Stimulated activated CD4-positive, alpha-beta T cell treated with anti-CD3 and anti-CD28 coated beads, Interleukin-15, amount 100 ng/mL, for 1 hour (primary cell): ENCODE measurements at regions not wholly inside any gene's neighbourhood (a gene's known extent, or its start where the extent isn't known, plus 50 kb on each side); places are given as distances from the start of the nearest gene placed in this dataset.
"Not testable (repeated sequence)": the region's sequence is repeated elsewhere in the genome, so short reads cannot be mapped to it uniquely, and the experiment has no call there.

Source experiments
- DNase-seq, 2 donors: peaks; one replicate each; pipeline ENCODE4 v3.0.0-alpha.2; 2020; ENCODE audit warnings: low read depth in 1 of 2, low spot score in 1 of 2

- no peak for DNase-seq
Measured at GRCh38 chr13:70534466-70534865, 426.2 kb upstream of the KLHL1 start.

GRCh38 chr13:70529652-70530051 lies 421.4 kb upstream of the KLHL1 start:
- no peak for DNase-seq

- no peak for DNase-seq
Measured at GRCh38 chr13:70527599-70527998, 419.3 kb upstream of the KLHL1 start.

DNA sequence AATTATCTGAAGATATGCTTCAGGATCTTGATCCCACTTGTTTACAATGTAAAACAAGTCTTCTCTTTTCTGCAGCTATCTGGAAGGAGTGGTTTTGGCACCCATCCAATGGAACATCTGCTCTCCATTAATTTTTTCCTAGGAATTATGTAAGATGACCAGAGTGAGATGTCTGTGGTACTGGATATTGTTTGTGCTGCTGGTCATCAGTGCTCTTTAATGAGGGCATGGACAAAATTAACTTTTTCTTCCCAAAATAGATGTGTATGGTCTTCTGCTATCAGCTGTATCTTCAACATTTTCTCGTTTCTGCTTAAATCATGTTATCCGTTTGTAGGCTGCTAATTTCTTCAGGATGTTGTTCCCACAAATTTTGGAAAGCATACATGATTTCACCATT lies 415.4 kb upstream of the KLHL1 start:
- no peak for DNase-seq

- DNase-seq, result no peak
Measured at GRCh38 chr13:70520275-70521036, 412.2 kb upstream of the KLHL1 start.

- DNase-seq, result no peak
Measured at GRCh38 chr13:70518081-70518480, 409.8 kb upstream of the KLHL1 start.

DNA sequence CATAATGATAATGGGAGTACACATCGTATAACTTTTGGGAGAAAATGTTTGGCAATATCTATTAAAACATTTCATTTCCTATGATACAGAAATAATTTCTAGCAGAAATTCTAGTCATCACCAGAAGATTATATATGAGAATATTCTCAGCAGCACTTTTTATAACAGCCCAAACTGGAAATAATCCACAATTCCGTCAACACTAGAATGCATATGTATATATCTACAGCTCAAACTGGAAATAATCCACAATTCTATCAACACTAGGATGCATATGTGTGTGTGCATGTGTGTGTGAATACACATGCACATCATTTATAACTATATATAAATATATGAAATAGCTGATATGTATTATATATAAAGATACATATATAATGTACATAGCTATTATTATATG lies 408.0 kb upstream of the KLHL1 start:
- DNase-seq, result no peak

GRCh38 chr13:70511861-70512417 lies 403.7 kb upstream of the KLHL1 start:
- not testable (repeated sequence) for DNase-seq

- DNase-seq, result no peak
Measured at GRCh38 chr13:70505809-70506208, 397.6 kb upstream of the KLHL1 start.

GRCh38 chr13:70502944-70503343 lies 394.7 kb upstream of the KLHL1 start:
- DNase-seq, result no peak

DNA sequence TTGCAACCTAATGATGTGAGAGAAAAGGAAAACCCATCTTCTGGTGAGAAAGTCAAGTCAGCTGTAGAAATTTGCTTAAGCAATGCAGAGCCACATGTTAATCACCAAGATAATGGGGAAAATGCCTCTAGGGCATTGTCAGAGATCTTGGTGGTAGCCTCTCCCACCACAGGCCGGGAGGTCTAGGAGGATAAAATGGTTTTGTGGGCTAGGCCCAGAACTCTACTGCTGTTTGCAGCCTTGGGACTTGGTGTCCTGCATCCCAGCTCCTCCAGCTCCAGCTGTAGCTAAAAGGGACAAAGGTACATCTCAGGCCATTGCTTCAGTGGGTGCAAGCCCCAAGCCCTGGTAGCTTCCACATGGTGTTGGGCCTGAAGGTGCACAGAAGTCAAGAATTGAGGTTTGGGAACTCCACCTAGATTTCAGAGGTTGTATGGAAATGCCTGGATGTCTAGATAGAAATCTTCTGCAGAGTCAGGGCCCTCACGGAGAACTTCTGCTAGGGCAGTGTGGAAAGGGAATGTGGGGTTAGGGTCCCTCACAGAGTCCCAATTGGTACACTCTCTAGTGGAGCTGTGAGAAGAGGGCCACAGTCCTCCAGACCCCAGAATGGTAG lies 382.2 kb upstream of the KLHL1 start:
- no peak for DNase-seq

DNA sequence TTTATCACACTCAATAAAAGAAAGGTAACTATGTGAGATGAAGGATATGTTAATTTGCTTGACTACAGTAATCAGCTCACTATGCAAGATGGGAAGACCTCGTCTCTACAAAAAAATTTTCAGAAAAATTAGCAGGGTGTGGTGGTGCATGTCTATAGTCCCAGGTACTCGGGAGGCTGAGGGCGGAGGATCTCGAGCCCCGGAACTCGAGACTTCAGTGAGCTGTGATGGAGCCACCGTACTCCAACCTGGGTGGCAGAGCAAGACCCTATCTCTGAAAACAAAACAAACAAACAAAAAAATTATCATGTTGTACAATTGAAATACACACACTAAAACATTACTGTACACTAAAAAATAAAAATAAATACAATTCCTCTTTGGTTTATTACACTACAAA lies 376.7 kb upstream of the KLHL1 start:
- no peak for DNase-seq

- DNase-seq, result no peak
Measured at GRCh38 chr13:70483599-70484276, 375.5 kb upstream of the KLHL1 start.

DNA sequence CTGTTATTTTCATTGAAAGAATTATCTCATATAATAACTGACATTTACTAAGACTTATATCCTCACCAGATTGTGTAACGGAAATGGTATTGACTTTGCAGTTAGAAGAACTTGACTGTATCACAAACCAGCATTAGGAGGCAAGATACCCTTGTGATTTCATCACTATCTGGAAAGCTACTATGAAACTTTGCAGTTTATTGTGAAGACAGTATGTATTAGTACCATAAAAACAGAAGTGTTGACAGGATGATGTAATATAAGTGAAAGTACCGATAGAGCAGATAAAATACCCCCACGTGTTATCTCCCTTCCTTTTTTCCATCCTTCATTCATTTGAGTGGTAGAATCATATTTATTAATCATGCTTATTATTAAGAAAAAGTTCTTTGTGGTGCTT lies 365.7 kb upstream of the KLHL1 start:
- no peak for DNase-seq

DNA sequence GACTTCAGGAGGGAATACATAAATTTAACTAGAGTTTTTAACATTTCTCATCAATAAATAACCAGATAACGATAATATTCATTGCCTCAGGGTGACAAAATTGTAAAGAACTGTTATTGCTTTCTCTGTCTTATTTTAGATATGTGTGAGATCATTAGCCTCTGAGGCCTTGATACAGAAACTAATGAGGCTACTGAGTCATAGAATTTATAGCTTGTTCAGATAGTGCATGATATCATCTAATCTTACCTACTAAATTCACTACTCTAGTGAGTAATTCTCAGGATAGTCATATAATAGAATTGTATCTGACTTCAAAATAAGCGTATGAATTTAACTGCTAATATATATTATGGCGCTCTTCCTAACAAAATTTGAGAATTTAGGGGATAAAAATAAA lies 360.8 kb upstream of the KLHL1 start:
- no peak for DNase-seq

DNA sequence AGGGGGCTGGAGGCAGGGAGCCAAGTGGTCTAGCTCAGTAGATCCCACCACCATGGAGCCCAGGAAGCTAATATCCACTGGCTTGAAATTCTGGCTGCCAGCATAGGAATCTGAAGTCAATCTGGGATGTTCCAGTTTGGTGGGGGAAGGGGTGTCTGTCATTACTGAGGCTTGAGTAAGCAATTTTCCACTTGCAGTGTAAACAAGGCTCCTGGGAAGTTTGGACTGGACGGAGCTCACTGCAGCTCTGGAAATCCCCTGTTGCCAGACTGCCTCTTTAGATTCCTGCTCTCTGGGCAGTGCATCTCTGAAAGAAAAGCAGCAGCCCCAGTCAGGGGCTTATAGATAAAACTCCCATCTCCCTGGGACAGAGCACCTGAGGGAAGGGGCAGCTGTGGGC lies 349.2 kb upstream of the KLHL1 start:
- DNase-seq, result no peak

DNA sequence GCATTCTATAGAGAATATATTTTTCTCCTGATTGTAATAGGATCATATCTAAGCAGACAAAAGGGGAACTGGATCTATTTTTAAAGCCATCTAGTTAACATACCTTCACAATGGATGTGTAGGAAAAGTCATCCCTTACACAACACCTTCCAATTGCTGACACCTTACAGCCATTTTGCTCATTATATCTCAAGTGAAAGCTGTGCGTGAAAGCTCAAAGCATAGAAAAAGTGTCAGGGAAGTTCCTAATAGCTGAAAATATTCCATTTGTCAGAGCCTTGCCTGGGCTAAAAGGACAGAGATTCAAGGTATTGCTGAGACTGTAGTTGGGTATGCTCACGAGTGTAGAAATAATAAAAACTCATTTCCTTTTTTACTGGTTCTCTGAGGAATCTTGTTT lies 340.6 kb upstream of the KLHL1 start:
- DNase-seq, result no peak

DNA sequence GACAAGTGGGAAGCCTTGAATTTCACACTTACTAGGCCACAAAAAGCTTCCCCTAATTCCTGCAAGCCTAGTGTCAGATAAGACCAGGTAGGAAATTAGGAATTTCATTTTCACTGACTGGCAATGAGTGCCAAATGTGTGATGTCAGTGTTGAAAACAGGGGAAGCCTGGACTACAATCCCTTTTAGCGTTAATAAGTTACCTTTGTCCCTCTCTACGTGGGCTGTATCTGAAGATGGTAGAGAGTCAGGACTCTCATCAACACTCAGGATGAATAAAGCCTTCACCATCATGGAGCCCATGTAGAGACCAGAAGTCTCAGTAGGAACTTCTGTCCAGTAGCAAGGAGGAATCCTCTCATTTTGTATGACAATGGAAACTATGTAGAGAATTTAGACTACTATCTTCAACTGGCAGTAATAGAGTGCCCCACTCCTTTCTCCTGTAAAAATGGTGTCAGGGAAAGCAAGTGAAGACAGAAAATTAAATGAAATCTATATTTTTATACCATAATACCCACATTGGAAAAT lies 324.1 kb upstream of the KLHL1 start:
- no peak for DNase-seq

GRCh38 chr13:70430256-70430655 lies 322.0 kb upstream of the KLHL1 start:
- DNase-seq, result no peak

- DNase-seq, result no peak
Measured at GRCh38 chr13:70424928-70425327, 316.7 kb upstream of the KLHL1 start.

DNA sequence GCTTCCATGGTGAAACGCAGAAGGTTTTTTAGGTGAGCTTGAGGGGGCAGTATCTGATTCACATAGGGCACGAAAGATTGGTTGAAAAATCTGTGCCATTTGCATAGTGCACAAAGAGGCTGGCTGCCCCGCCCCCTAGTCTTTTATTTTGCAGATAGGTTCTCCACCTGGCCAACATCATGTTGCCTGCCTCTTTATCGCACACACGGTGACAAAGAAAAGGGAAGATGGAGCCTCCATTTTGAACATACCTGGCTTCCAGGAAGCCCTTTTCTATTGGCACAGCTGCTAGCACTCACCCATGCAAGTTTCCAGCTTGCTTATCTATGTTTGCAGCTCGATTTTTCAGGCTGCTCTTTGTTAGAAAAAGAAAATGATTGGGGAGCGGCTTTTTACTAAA lies 316.2 kb upstream of the KLHL1 start:
- no peak for DNase-seq

DNA sequence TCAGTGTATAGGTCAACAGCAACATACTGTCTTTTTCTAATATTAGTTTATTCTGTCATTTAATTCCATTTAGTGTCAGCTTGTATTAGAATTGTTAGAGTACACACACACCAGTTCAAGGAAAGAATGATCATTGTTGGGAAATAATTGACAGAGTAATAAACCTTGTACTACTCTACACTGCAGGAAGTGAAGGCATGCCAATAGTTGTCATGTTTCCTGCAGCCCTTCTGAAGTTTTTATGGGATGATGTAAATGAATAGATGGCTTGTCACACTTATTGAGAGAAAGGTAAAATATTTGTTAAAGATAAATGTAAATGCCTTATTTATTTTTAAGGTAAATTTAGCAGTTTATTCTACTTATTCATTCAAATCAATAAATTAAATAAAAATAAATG lies 306.9 kb upstream of the KLHL1 start:
- no peak for DNase-seq
